Stimulated activated CD4-positive, alpha-beta T cell treated with anti-CD3 and anti-CD28 coated beads, Interleukin-2, amount 100 ng/mL, for 48 hours (primary cell): ENCODE measurements at regions not wholly inside any gene's neighbourhood (a gene's known extent, or its start where the extent isn't known, plus 50 kb on each side); places are given as distances from the start of the nearest gene placed in this dataset.

Experiments
- DNase-seq, 2 donors: peaks; one replicate each; pipeline ENCODE4 v3.0.0-alpha.2; 2020

GRCh38 chr4:24637173-24637572 lies 52.8 kb upstream of the DHX15 start:
- DNase-seq = no peak

GRCh38 chr4:24638396-24638875 lies 54.1 kb upstream of the DHX15 start:
- no peak for DNase-seq

GRCh38 chr4:24639714-24640113 lies 55.4 kb upstream of the DHX15 start:
- no peak for DNase-seq

GRCh38 chr4:24640366-24640765 lies 56.0 kb upstream of the DHX15 start:
- no peak for DNase-seq

GRCh38 chr4:24642981-24643547 lies 58.7 kb upstream of the DHX15 start:
- DNase-seq = no peak

GRCh38 chr4:24643774-24644520 lies 59.6 kb upstream of the DHX15 start:
- DNase-seq = no peak

- DNase-seq = no peak
These were observed 60.8 kb upstream of the DHX15 start for GRCh38 chr4:24644983-24645764.

- no peak for DNase-seq
These were observed 61.6 kb upstream of the DHX15 start for GRCh38 chr4:24645765-24646550.

- no peak for DNase-seq
These were observed 62.6 kb upstream of the DHX15 start for GRCh38 chr4:24646798-24647460.

- no peak for DNase-seq
These were observed 66.7 kb upstream of the DHX15 start for GRCh38 chr4:24650849-24651640.

- no peak for DNase-seq
These were observed 71.0 kb upstream of the DHX15 start for GRCh38 chr4:24655326-24655725.

GRCh38 chr4:24655971-24656370 lies 71.6 kb upstream of the DHX15 start:
- DNase-seq = no peak

- no peak for DNase-seq
These were observed 72.6 kb upstream of the DHX15 start for GRCh38 chr4:24656906-24657305.

- DNase-seq = no peak
These were observed 73.6 kb upstream of the DHX15 start for GRCh38 chr4:24657768-24658617.

GRCh38 chr4:24659241-24659961 lies 75.0 kb upstream of the DHX15 start:
- no peak for DNase-seq

- no peak for DNase-seq
These were observed 77.7 kb upstream of the DHX15 start for GRCh38 chr4:24662056-24662455.

- DNase-seq = no peak
These were observed 78.2 kb upstream of the DHX15 start for GRCh38 chr4:24662542-24662941.

GRCh38 chr4:24664956-24665355 lies 80.6 kb upstream of the DHX15 start:
- no peak for DNase-seq

- no peak for DNase-seq
These were observed 82.0 kb upstream of the DHX15 start for GRCh38 chr4:24666316-24666715.
